ENCODE measurements at regions not wholly inside any gene's neighbourhood (a gene's known extent, or its start where the extent isn't known, plus 50 kb on each side); places are given as distances from the start of the nearest gene placed in this dataset.

GRCh38 chr18:8962192-8962779 is 140.2 kb upstream of the NDUFV2 start:
- no peak overlapping the region for H3K4me3 ChIP-seq
- TF ChIP-seq CTCF (IDR thresholded peaks at IDR 0.05): no peak
- DNase-seq (ENCODE audit: low spot score): no peak
- no peaks in the 10 kb centered on the region for H3K4me1 ChIP-seq
- H3K27ac ChIP-seq: no peak overlapping the region
- no peaks in the 10 kb centered on the region for H3K36me3 ChIP-seq
- H3K9me3 ChIP-seq: no peaks in the 10 kb centered on the region
- no peaks in the 10 kb centered on the region for H3K27me3 ChIP-seq

- H3K4me3 ChIP-seq: no peak overlapping the region
Measured at GRCh38 chr18:8962855-8963635, 139.5 kb upstream of the NDUFV2 start.

DNA sequence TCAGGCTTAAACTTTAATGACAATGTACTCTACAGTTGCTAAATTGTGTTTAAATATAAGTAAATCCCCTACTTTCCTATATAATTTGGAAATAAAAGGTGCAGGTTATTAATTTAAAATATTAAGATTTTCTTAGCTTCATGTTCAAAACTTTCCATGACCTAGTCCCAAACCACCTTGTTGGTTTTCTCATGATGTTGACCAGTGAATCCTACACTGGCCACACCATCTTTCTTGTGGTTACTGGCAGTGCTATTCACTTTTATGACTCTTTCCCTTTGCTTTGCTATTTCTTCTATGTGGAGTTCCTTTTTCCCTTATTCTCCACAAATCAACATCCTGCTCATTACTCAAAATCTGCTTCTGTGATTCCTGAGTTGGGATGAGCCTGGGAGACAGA is 138.6 kb upstream of the NDUFV2 start:
- TF ChIP-seq CTCF (IDR thresholded peaks at IDR 0.05): no peak
- no peak overlapping the region for H3K4me3 ChIP-seq

More at GRCh38 chr18:8962855-8963635, 139.5 kb upstream of the NDUFV2 start:
- no peak for TF ChIP-seq CTCF (IDR thresholded peaks at IDR 0.05)
- no peaks in the 10 kb centered on the region for H3K36me3 ChIP-seq
- H3K9me3 ChIP-seq: no peaks in the 10 kb centered on the region
- DNase-seq (ENCODE audit: low spot score): no peak
- H3K27me3 ChIP-seq: no peaks in the 10 kb centered on the region
- no peaks in the 10 kb centered on the region for H3K4me1 ChIP-seq
- H3K27ac ChIP-seq: no peak overlapping the region

GRCh38 chr18:8965398-8965797 is 137.1 kb upstream of the NDUFV2 start:
- DNase-seq (ENCODE audit: low spot score): no peak
- H3K27me3 ChIP-seq: no peaks in the 10 kb centered on the region
- H3K9me3 ChIP-seq: no peaks in the 10 kb centered on the region
- no peaks in the 10 kb centered on the region for H3K36me3 ChIP-seq
- no peak overlapping the region for H3K27ac ChIP-seq
- TF ChIP-seq CTCF (IDR thresholded peaks at IDR 0.05): no peak
- no peaks in the 10 kb centered on the region for H3K4me1 ChIP-seq
- H3K4me3 ChIP-seq: no peak overlapping the region

More for the DNA sequence above, 138.6 kb upstream of the NDUFV2 start:
- no peaks in the 10 kb centered on the region for H3K9me3 ChIP-seq
- H3K27me3 ChIP-seq: no peaks in the 10 kb centered on the region
- DNase-seq (ENCODE audit: low spot score): no peak
- H3K36me3 ChIP-seq: no peaks in the 10 kb centered on the region
- no peaks in the 10 kb centered on the region for H3K4me1 ChIP-seq
- H3K27ac ChIP-seq: no peak overlapping the region

GRCh38 chr18:8966821-8967220 is 135.7 kb upstream of the NDUFV2 start:
- no peaks in the 10 kb centered on the region for H3K27me3 ChIP-seq
- TF ChIP-seq CTCF (IDR thresholded peaks at IDR 0.05): no peak

More at GRCh38 chr18:8966821-8967220, 135.7 kb upstream of the NDUFV2 start:
- no peaks in the 10 kb centered on the region for H3K36me3 ChIP-seq
- H3K4me3 ChIP-seq: no peak overlapping the region
- H3K4me1 ChIP-seq: no peaks in the 10 kb centered on the region
- no peaks in the 10 kb centered on the region for H3K9me3 ChIP-seq
- H3K27ac ChIP-seq: no peak overlapping the region
- no peak for DNase-seq (ENCODE audit: low spot score)
